Fibroblast of mammary gland (primary cell): ENCODE measurements at regions not wholly inside any gene's neighbourhood (a gene's known extent, or its start where the extent isn't known, plus 50 kb on each side); places are given as distances from the start of the nearest gene placed in this dataset.

Source experiments
- DNase-seq: peaks from one replicate; pipeline ENCODE4 v3.0.0-alpha.2; 2010; ENCODE audit warnings: low read depth
- H3K4me3 ChIP-seq: 2 replicates; pipeline ENCODE4 v1.5.1; 2011; ENCODE audit warnings: low read depth, mild to moderate bottlenecking, low read length, moderate library complexity; ENCODE audit not compliant: control insufficient read depth
- CTCF ChIP-seq: conservative IDR thresholded peaks from 2 replicates; pipeline ENCODE4 v1.5.1; 2011; ENCODE audit warnings: low read depth, low read length, inconsistent platforms; ENCODE audit not compliant: control insufficient read depth, insufficient read depth

DNA sequence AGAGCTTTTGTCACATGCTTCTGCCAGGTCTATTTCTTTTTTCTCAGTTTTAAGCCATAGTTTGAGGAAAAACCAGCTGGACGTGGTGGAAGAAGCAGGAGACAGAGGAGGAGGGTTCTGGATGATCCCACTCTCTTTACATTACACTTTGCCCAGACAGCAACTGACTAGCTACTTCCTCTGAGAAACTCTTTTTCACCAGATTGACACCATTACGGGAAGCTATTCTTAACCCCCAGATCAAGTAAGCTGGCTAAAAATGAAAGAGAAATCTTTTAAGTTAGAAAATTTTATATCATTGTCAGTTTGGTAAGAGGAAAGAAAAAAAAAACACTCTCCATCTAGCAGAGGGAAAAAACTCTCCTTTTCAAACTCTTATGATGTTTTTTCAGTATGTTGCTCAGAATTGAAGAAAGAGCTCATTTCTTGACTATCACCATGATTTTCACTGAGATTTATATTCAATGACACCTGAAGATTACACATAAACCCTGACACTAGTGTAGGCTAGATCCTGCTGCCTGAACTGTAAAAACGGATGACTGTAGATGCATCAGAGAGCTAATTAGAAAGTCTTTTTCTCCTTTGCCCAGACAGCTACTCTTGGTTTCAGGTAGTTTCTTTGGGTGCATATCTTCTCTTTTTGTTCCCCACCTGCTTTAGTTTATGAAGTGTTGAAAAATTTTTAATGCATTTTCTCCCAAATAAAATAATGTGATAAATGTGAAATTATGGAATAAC is 203.1 kb downstream of the TFEC start:
- H3K4me3 ChIP-seq = no peak overlapping the region
- no peak for TF ChIP-seq CTCF
- DNase-seq = no peak

DNA sequence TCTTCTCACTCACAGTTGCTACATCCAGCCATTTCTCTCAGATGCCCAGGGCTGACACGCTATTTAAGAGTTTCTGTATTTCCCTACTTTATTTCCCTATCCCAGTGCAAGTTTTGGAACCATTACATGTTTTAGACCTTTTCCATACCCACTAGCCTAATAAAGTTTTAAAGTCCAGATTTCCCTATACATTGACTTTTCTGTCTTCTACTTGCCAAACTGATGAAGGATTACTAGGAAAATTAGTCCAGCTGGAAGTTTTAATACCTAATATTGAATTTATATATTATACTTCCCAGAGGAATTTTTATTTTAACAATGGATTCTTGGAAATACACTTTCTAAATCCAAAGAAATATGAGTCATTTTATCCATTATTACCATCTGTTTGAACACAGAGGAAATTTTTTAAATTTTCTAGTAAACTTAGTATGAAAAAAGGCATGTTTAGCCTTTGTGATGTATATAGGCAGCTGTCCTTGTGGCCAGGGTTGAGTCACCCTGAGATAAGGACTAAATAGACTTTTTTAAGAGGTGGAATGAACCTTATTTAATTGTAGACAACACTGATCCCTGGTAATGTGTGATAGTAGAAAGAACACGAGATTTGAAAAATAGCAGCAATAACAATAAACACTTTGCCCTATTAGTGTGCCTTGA is 205.0 kb downstream of the TFEC start:
- no peak overlapping the region for H3K4me3 ChIP-seq
- TF ChIP-seq CTCF = no peak
- DNase-seq = no peak

DNA sequence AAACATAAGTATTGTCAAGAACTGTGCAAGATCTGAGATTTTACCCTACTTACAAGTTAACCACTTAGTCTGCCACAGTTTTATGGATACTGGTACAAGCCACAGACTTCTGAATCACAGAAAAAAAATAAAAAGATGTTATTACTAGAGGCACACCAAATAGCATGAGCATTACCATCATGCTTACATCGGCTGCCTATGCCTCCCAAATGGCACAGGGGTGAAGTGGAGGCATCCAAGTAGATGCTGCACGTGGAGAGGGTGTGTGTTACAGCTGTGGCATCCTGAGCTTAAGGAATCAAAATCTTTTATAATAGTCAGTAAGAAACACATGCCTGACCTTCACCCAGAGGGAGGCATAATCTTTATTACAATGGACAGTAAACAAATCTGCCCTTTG is 207.8 kb downstream of the TFEC start:
- no peak for DNase-seq
- H3K4me3 ChIP-seq = no peak overlapping the region
- no peak for TF ChIP-seq CTCF

DNA sequence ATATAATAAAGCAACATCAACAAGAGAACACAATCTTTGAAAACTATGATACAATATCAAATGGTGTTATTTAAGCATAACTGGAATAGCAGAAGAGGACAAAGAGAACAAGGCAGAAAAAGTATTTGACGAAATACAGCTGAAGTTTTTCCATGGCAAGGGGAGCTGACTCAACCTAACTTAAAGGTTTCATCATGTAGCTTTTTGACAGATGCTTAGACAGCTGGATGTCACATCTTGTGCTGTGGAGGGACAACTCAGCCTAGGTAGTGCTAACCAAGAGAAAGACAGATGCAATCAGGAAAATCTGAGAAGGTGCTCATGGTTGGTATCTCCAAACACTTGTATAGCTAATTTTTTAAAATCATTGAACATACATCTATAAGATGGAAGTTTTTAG is 208.2 kb downstream of the TFEC start:
- no peak for TF ChIP-seq CTCF
- H3K4me3 ChIP-seq = no peak overlapping the region
- no peak for DNase-seq

DNA sequence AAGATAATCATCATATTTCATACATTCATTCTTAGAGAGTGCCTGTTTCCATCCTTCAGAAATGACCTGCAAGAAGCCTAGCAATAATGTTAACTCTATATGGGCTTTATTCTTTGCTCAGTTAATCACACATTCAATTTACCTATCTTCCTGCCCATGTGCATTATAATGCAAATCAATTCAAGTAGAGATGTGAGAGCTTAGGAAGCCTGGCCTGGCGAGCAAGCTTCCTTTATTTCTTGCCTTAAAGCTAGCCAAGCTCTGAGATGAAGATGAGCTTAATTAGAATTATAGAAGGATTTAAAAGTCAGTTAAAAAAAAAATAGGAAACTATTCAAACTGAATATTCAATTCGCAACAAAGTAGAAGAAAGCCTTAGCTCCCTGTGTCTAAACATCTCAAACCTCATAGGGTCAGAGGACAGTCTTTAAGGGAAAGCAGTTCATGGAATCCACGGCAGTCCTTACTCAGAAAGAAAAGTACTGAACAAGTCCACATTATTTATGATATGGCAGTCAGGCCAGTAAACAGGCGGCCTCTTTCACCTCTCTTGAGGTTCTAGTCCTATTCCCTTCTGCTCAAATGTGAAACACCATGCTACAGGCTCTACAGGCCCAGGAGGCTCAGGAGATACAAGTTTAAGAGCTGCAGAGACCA is 214.1 kb downstream of the TFEC start:
- no peak for DNase-seq
- TF ChIP-seq CTCF = no peak
- H3K4me3 ChIP-seq = no peak overlapping the region

GRCh38 chr7:115812794-115813193 is 217.8 kb downstream of the TFEC start:
- H3K4me3 ChIP-seq = no peak overlapping the region
- TF ChIP-seq CTCF = no peak
- no peak for DNase-seq
